Upper lobe of left lung (tissue), 6 donors: ENCODE measurements at regions not wholly inside any gene's neighbourhood (a gene's known extent, or its start where the extent isn't known, plus 50 kb on each side); places are given as distances from the start of the nearest gene placed in this dataset.
A peak's percentile ranks its signal among the peaks of the same experiment; 100 is the strongest.

Source experiments
- ATAC-seq, 2 donors: fragments of 200-7000 bp; cut with Tn5 transposase; one replicate each; pipeline ENCODE4 v1.9.1; 2022; ENCODE audit warnings: mild to moderate bottlenecking in 2 of 2, moderate library complexity in 2 of 2; ENCODE audit not compliant: low FRiP score in 2 of 2
- DNase-seq, 2 donors: peaks; one replicate each; pipeline ENCODE4 v3.0.0-alpha.2; 2019 to 2020
- H3K27ac ChIP-seq, 4 donors: fragments of 200-600 bp; sonication (generic); one replicate each; pipeline ENCODE4 v1.5.1; 2016 to 2019
- H3K27me3 ChIP-seq, 4 donors: fragments of 200-600 bp; sonication (generic); one replicate each; pipeline ENCODE4 v1.5.1; 2017 to 2019
- H3K36me3 ChIP-seq, 4 donors: fragments of 200-600 bp; sonication (generic); one replicate each; pipeline ENCODE4 v1.5.1; 2016 to 2019
- H3K4me1 ChIP-seq, 4 donors: fragments of 200-600 bp; sonication (generic); one replicate each; pipeline ENCODE4 v1.5.1; 2018 to 2019
- H3K4me3 ChIP-seq, 4 donors: fragments of 200-600 bp; sonication (generic); one replicate each; pipeline ENCODE4 v1.5.1; 2017 to 2019; ENCODE audit warnings: mild to moderate bottlenecking in 2 of 4, moderate library complexity in 1 of 4
- H3K9me3 ChIP-seq, 4 donors: fragments of 200-600 bp; sonication (generic); one replicate each; pipeline ENCODE4 v1.5.1; 2018 to 2019
- CTCF ChIP-seq, 6 experiments: fragments of 450-650 bp in 4 of 6; fragments of 200-600 bp in 2 of 6; sonication (generic) in 2 of 6; IDR thresholded peaks; one replicate each; pipeline ENCODE4 v1.5.1; 2016 to 2019; ENCODE audit warnings: antibody characterized with exemption in 6 of 6
- EP300 ChIP-seq, 4 donors: sonication (generic); formaldehyde crosslinking; IDR thresholded peaks; one replicate each; pipeline ENCODE4 v1.5.1; 2017; ENCODE audit warnings: antibody characterized with exemption in 4 of 4, control low read depth in 2 of 4
- POLR2A ChIP-seq, 4 donors: fragments of 450-650 bp; IDR thresholded peaks; one replicate each; pipeline ENCODE4 v1.5.1; 2016 to 2017; ENCODE audit warnings: antibody characterized with exemption in 4 of 4, mild to moderate bottlenecking in 2 of 4
- POLR2AphosphoS5 ChIP-seq, 2 donors: sonication (generic); formaldehyde crosslinking; IDR thresholded peaks; one replicate each; pipeline ENCODE4 v1.5.1; 2017; ENCODE audit warnings: antibody characterized with exemption in 2 of 2
- WGBS, 2 donors: methylation state at CpG; one replicate each; pipeline ENCODE4 v1.1.5; 2017 to 2018; 5-methylcytosine and 5-hydroxymethylcytosine counted together
- donor health status: DM: no; HTN: no; CAD: no; lungs with moderate emphysema.
- donor health status: DM: no; HTN: yes; CAD: no; lungs with severe emphysema.

GRCh38 chr11:71188886-71189767, 63.2 kb downstream of the SHANK2 start:
- 89 to 94% methylated on average over 16 to 20 of the region's 20 CpGs for WGBS, 2 donors
- Histone ChIP-seq H3K27ac (no peak overlapping the region), H3K9me3 (no peaks in the 10 kb centered on the region), H3K4me3 (no peak overlapping the region), H3K4me1 (no peaks in the 10 kb centered on the region), H3K27me3 (no peaks in the 10 kb centered on the region), H3K36me3 (no peaks in the 10 kb centered on the region)
- DNase-seq (no peak), ATAC-seq (no peak)
- no peak for TF ChIP-seq POLR2AphosphoS5 (IDR thresholded peaks at IDR 0.05)
- TF ChIP-seq EP300 (IDR thresholded peaks at IDR 0.05): no peak
- no peak for TF ChIP-seq POLR2A (IDR thresholded peaks at IDR 0.05)
- TF ChIP-seq CTCF (IDR thresholded peaks at IDR 0.05): no peak

GRCh38 chr11:71188073-71188472, 64.3 kb downstream of the SHANK2 start:
- Histone ChIP-seq H3K27me3 (no peaks in the 10 kb centered on the region), H3K36me3 (no peaks in the 10 kb centered on the region), H3K27ac (no peak overlapping the region), H3K9me3 (no peaks in the 10 kb centered on the region), H3K4me1 (no peaks in the 10 kb centered on the region), H3K4me3 (no peak overlapping the region)
- no peak for ATAC-seq
- no peak for TF ChIP-seq POLR2A (IDR thresholded peaks at IDR 0.05)
- TF ChIP-seq POLR2AphosphoS5 (IDR thresholded peaks at IDR 0.05): no peak
- no peak for TF ChIP-seq EP300 (IDR thresholded peaks at IDR 0.05)
- TF ChIP-seq CTCF (IDR thresholded peaks at IDR 0.05): no peak
- DNase-seq: no peak
- 81 to 87% methylated on average over 8 of the region's 8 CpGs for WGBS, 2 donors

GRCh38 chr11:71186806-71187205, 65.6 kb downstream of the SHANK2 start:
- no peaks in the 10 kb centered on the region for H3K36me3 ChIP-seq
- no peaks in the 10 kb centered on the region for H3K9me3 ChIP-seq
- no peak for TF ChIP-seq CTCF (IDR thresholded peaks at IDR 0.05)
- TF ChIP-seq EP300 (IDR thresholded peaks at IDR 0.05): no peak
- TF ChIP-seq POLR2A (IDR thresholded peaks at IDR 0.05): no peak
- TF ChIP-seq POLR2AphosphoS5 (IDR thresholded peaks at IDR 0.05): no peak
- H3K27ac ChIP-seq: no peak overlapping the region
- H3K4me3 ChIP-seq: no peak overlapping the region
- DNase-seq: peak in 1 of 2 donors; percentile 2
- 87% methylated on average over 8 of the region's 8 CpGs for WGBS, 2 donors
- no peaks in the 10 kb centered on the region for H3K27me3 ChIP-seq
- no peaks in the 10 kb centered on the region for H3K4me1 ChIP-seq
- no peak for ATAC-seq

- TF ChIP-seq EP300 (IDR thresholded peaks at IDR 0.05) (no peak), POLR2A (IDR thresholded peaks at IDR 0.05) (no peak), POLR2AphosphoS5 (IDR thresholded peaks at IDR 0.05) (no peak), CTCF (IDR thresholded peaks at IDR 0.05) (no peak)
- Histone ChIP-seq H3K36me3 (no peaks in the 10 kb centered on the region), H3K9me3 (no peaks in the 10 kb centered on the region), H3K4me1 (no peaks in the 10 kb centered on the region), H3K27ac (no peak overlapping the region), H3K27me3 (no peaks in the 10 kb centered on the region), H3K4me3 (no peak overlapping the region)
- DNase-seq: peak in 1 of 2 donors; percentile 6
- ATAC-seq: no peak
- 82 to 86% methylated on average over 3 of the region's 3 CpGs for WGBS, 2 donors
These were observed 67.0 kb downstream of the SHANK2 start for GRCh38 chr11:71185411-71185810.
